HG03066 (cell line): ENCODE measurements at regions not wholly inside any gene's neighbourhood (a gene's known extent, or its start where the extent isn't known, plus 50 kb on each side); places are given as distances from the start of the nearest gene placed in this dataset.

Source experiments
- ATAC-seq: cut with Tn5 transposase; IDR thresholded peaks from one replicate; pipeline ENCODE4 v1.9.1; 2021; ENCODE audit warnings: low read depth; ENCODE audit not compliant: unreplicated experiment

GRCh38 chr6:11366183-11366933 is 133.9 kb upstream of the NEDD9 start:
- peak; percentile 66 for ATAC-seq

- no peak for ATAC-seq
Observed at GRCh38 chr6:11364971-11365397, 132.5 kb upstream of the NEDD9 start.

GRCh38 chr6:11363881-11364576 is 131.6 kb upstream of the NEDD9 start:
- no peak for ATAC-seq

- ATAC-seq, result no peak
Observed at GRCh38 chr6:11362564-11362963, 130.1 kb upstream of the NEDD9 start.

GRCh38 chr6:11358904-11359830 is 126.7 kb upstream of the NEDD9 start:
- no peak for ATAC-seq

GRCh38 chr6:11357285-11357684 is 124.8 kb upstream of the NEDD9 start:
- ATAC-seq, result no peak

- no peak for ATAC-seq
Observed at GRCh38 chr6:11356404-11357155, 124.1 kb upstream of the NEDD9 start.

GRCh38 chr6:11353921-11354389 is 121.5 kb upstream of the NEDD9 start:
- ATAC-seq, result no peak

- ATAC-seq, result no peak
Observed at GRCh38 chr6:11350294-11350693, 117.8 kb upstream of the NEDD9 start.

- no peak for ATAC-seq
Observed at GRCh38 chr6:11349880-11350279, 117.4 kb upstream of the NEDD9 start.

- no peak for ATAC-seq
Observed at GRCh38 chr6:11346516-11346915, 114.0 kb upstream of the NEDD9 start.

GRCh38 chr6:11345536-11345935 is 113.1 kb upstream of the NEDD9 start:
- ATAC-seq, result no peak

- ATAC-seq, result no peak
Observed at GRCh38 chr6:11343963-11344723, 111.7 kb upstream of the NEDD9 start.

GRCh38 chr6:11341867-11342266 is 109.4 kb upstream of the NEDD9 start:
- ATAC-seq, result no peak

- no peak for ATAC-seq
Observed at GRCh38 chr6:11341303-11341702, 108.8 kb upstream of the NEDD9 start.

- ATAC-seq, result no peak
Observed at GRCh38 chr6:11339380-11339779, 106.9 kb upstream of the NEDD9 start.

GRCh38 chr6:11337306-11337705 is 104.8 kb upstream of the NEDD9 start:
- ATAC-seq, result no peak

GRCh38 chr6:11335826-11336225 is 103.4 kb upstream of the NEDD9 start:
- no peak for ATAC-seq

- ATAC-seq, result no peak
Observed at GRCh38 chr6:11333132-11333849, 100.8 kb upstream of the NEDD9 start.
